ENCODE measurements at regions not wholly inside any gene's neighbourhood (a gene's known extent, or its start where the extent isn't known, plus 50 kb on each side); places are given as distances from the start of the nearest gene placed in this dataset.
"Not testable (repeated sequence)": the region's sequence is repeated elsewhere in the genome, so short reads cannot be mapped to it uniquely, and the experiment has no call there.

DNA sequence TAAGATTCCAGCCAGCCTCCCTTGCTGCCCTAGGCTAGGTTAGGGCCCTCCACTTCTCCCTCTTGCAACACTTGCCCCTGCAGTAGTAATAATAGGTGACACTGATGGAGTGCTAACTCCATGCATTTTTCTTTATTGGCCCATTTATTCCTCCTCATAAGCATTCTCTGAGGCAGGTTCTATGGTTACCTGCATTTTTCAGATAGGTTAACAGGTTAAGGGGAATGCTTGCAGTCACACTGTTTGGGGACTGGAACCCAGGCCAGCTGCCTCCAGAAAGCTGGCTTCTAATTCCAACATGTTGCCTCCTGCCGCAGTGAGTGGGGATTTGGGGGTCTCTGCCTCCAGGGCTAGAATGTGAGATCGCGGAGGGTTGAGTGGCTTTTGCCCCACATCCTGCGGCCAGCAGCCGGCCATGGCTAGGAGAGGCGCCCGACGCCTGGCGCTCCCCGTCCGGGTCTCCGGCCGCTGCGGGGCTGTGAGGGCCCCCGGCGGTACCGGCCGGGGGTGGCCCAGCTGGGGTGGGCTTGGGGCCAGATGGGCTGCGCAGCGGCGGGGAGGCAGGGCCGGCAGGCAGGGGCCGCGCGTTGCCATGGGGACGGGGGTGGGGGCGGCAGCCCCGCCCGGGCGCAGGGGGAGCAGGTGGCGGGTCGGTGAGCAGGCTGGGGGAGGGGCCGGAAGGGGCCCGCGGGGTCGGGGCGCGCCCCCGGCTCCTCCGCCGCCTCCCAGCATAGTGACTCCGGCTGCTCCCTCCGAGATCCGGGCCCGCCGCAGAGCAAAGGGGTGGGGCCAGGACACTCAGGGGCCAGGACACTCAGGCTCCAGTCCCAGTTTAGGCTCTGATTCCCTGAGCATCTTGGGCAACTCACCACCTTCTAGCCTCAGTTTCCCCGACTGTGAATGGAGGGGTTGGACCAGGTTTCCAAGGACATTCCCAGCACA lies 68.4 kb upstream of the SSBP3 start:
- H3K27me3 ChIP-seq, result peaks cover 0 to 23% (median 6%) of the 10 kb centered on the region in 3 donors
- peak in 1 of 2 donors; percentile 85 for DNase-seq
- peak overlapping the region; percentile 42 to 55 (median 52) for H3K4me3 ChIP-seq
- intact Hi-C loops (cut with DNase I; ENCODE audit: low total_unique reads), result no loop called here
- H3K9me3 ChIP-seq, result no peaks in the 10 kb centered on the region
- H3K36me3 ChIP-seq, result no peaks in the 10 kb centered on the region
- H3K27ac ChIP-seq, result peak overlapping the region in 1 of 5 donors; percentile 40
- 0 to 18% (median 3%) methylated on average over 4 to 47 of the region's 47 CpGs for WGBS, 5 donors
- H3K4me1 ChIP-seq, result peaks cover 17 to 27% (median 21%) of the 10 kb centered on the region in 4 donors
- TF ChIP-seq POLR2A (IDR thresholded peaks at IDR 0.05) (no peak), EP300 (IDR thresholded peaks at IDR 0.05) (no peak), POLR2AphosphoS5 (IDR thresholded peaks at IDR 0.05) (no peak)
- TF ChIP-seq, protein P1, sequence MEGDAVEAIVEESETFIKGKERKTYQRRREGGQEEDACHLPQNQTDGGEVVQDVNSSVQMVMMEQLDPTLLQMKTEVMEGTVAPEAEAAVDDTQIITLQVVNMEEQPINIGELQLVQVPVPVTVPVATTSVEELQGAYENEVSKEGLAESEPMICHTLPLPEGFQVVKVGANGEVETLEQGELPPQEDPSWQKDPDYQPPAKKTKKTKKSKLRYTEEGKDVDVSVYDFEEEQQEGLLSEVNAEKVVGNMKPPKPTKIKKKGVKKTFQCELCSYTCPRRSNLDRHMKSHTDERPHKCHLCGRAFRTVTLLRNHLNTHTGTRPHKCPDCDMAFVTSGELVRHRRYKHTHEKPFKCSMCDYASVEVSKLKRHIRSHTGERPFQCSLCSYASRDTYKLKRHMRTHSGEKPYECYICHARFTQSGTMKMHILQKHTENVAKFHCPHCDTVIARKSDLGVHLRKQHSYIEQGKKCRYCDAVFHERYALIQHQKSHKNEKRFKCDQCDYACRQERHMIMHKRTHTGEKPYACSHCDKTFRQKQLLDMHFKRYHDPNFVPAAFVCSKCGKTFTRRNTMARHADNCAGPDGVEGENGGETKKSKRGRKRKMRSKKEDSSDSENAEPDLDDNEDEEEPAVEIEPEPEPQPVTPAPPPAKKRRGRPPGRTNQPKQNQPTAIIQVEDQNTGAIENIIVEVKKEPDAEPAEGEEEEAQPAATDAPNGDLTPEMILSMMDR (IDR thresholded peaks at IDR 0.05), result no peak

DNA sequence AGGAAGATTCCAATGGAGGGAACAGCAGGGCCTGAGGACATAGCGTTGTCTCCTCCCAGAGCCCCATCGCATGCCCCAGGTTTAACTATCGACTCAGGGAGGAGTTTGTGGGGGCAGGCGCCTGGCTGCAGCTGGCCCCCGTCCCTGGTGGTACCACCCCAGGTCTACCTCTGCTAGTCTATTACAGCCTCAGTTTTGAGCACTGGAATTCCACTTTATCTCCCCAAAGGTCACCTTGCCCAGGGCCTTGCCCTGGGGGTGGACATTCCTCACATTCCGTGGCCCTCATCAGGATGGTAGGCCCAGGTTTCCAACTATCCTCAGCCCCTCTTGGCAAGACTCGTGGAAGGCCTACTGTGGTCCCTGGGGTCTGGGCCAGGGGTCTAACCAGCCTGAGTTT lies 65.4 kb upstream of the SSBP3 start:
- Histone ChIP-seq H3K27ac (no peak overlapping the region), H3K36me3 (no peaks in the 10 kb centered on the region), H3K27me3 (peaks cover 0 to 23% (median 6%) of the 10 kb centered on the region in 3 donors), H3K4me1 (peaks cover 17 to 23% (median 21%) of the 10 kb centered on the region in 4 donors), H3K9me3 (no peaks in the 10 kb centered on the region), H3K4me3 (no peak overlapping the region)
- DNase-seq, result no peak
- TF ChIP-seq POLR2AphosphoS5 (IDR thresholded peaks at IDR 0.05), result no peak
- WGBS, 5 donors, result 79 to 93% (median 89%) methylated on average over 7 of the region's 7 CpGs
- intact Hi-C loops (cut with DNase I; ENCODE audit: low total_unique reads), result no loop called here

GRCh38 chr1:54469444-54469843 lies 63.2 kb upstream of the SSBP3 start:
- H3K27me3 ChIP-seq; H3K27ac ChIP-seq; H3K36me3 ChIP-seq; H3K9me3 ChIP-seq; DNase-seq; H3K4me3 ChIP-seq; intact Hi-C loops (cut with DNase I; ENCODE audit: low total_unique reads): not testable (repeated sequence)
- peaks cover 8 to 17% (median 14%) of the 10 kb centered on the region in 4 donors for H3K4me1 ChIP-seq
- 87 to 93% (median 91%) methylated on average over 2 of the region's 2 CpGs for WGBS, 5 donors

GRCh38 chr1:54468288-54469084 lies 62.3 kb upstream of the SSBP3 start:
- intact Hi-C loops (cut with DNase I; ENCODE audit: low total_unique reads), result not testable (repeated sequence)

DNA sequence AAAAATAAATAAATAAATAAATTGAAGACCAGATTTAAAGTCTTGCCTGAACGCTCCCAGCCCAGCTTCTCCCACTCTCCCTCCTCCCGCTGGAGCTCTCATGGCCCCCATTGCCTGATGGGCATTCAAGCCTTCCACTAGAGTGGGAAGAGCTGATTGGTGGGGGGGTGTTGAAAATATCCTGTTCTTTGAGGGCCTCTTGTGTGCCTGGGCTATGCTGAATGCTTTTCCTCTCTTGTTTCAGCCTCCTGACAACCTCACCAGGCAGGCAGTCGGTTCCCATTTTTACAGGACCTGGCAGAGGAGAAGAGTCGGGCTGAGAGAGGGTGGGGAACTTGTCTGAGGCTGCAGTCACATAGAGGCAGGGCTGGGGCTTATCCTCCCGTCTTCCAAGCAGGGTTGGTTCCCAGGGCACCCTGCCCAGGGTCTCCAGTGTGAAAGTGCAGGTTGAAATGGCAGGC lies 59.2 kb upstream of the SSBP3 start:
- peak in 1 of 2 donors; percentile 73 for DNase-seq
- H3K4me1 ChIP-seq, result peaks cover 8 to 30% (median 23%) of the 10 kb centered on the region in 4 donors
- peak overlapping the region in 2 of 5 donors; percentile 3 to 18 for H3K27ac ChIP-seq
- intact Hi-C loops (cut with DNase I; ENCODE audit: low total_unique reads), result no loop called here
- H3K27me3 ChIP-seq, result no peaks in the 10 kb centered on the region
- WGBS, 5 donors, result 30 to 57% (median 49%) methylated on average over 5 of the region's 5 CpGs
- no peak overlapping the region for H3K4me3 ChIP-seq
- H3K9me3 ChIP-seq, result no peaks in the 10 kb centered on the region
- TF ChIP-seq EP300 (IDR thresholded peaks at IDR 0.05) (no peak), POLR2AphosphoS5 (IDR thresholded peaks at IDR 0.05) (no peak), POLR2A (IDR thresholded peaks at IDR 0.05) (no peak)
- TF ChIP-seq, protein P1 (IDR thresholded peaks at IDR 0.05), result no peak
- no peaks in the 10 kb centered on the region for H3K36me3 ChIP-seq

More at GRCh38 chr1:54468288-54469084, 62.3 kb upstream of the SSBP3 start:
- peak in 1 of 2 donors; percentile 12 for DNase-seq
- peaks cover 8 to 22% (median 18%) of the 10 kb centered on the region in 4 donors for H3K4me1 ChIP-seq
- not testable (repeated sequence) for H3K36me3 ChIP-seq, H3K9me3 ChIP-seq, H3K27me3 ChIP-seq, H3K4me3 ChIP-seq, H3K27ac ChIP-seq
- WGBS, 5 donors, result 86 to 95% (median 91%) methylated on average over 5 of the region's 5 CpGs

Data from stomach (tissue), 8 donors.